IMR-90 (cell line): ENCODE measurements at regions not wholly inside any gene's neighbourhood (a gene's known extent, or its start where the extent isn't known, plus 50 kb on each side); places are given as distances from the start of the nearest gene placed in this dataset.
A peak's percentile ranks its signal among the peaks of the same experiment; 100 is the strongest.

Experiments
- ATAC-seq: fragments of 200-7000 bp; cut with Tn5 transposase; 2 replicates; pipeline ENCODE4 v1.9.1; 2020; ENCODE audit warnings: low read depth, mild to moderate bottlenecking, moderate library complexity
- BruUV-seq: library from RNA; stranded (reverse); fragments of 400-500 nt; replicated peaks from 2 replicates; lab custom pipeline; 2021; lab: Mats Ljungman, UMichigan
- CTCF ChIA-PET: fragments of 300-600 bp; formaldehyde crosslinking; extraction: SDS; loops from one replicate; lab custom pipeline; 2021; ENCODE audit warnings: antibody characterized with exemption; lab: Yijun Ruan, JAX
- POLR2A ChIA-PET: fragments of 300-600 bp; sonication (Branson Sonifier 250); formaldehyde crosslinking; loops from one replicate; lab custom pipeline; 2022; ENCODE audit warnings: antibody characterized with exemption; ENCODE audit not compliant: unreplicated experiment; lab: Charles Lee
- DNase-seq: peaks from one replicate; pipeline ENCODE4 v3.0.0; 2013
- H2AFZ ChIP-seq: replicated peaks from 2 replicates; pipeline ENCODE3; 2013; ENCODE audit warnings: low read length, mild to moderate bottlenecking; ENCODE audit not compliant: poor library complexity
- H2AK5ac ChIP-seq: 2 replicates; pipeline ENCODE4 v1.6.1; 2013; ENCODE audit warnings: low read depth, low read length, inconsistent platforms
- H2AK9ac ChIP-seq: replicated peaks from 2 replicates; pipeline ENCODE3; 2013; ENCODE audit warnings: mild to moderate bottlenecking, low read depth, low read length, moderate library complexity; ENCODE audit not compliant: poor library complexity
- H2BK120ac ChIP-seq: 2 replicates; pipeline ENCODE4 v1.6.1; 2013; ENCODE audit warnings: low read depth, low read length, inconsistent platforms
- H2BK15ac ChIP-seq: 3 replicates; pipeline ENCODE4 v1.6.1; 2013; ENCODE audit warnings: low read depth, low read length, inconsistent platforms
- H2BK20ac ChIP-seq: 2 replicates; pipeline ENCODE4 v1.6.1; 2013; ENCODE audit warnings: low read depth, mild to moderate bottlenecking, inconsistent platforms, low read length, moderate library complexity
- H2BK5ac ChIP-seq: 2 replicates; pipeline ENCODE4 v1.6.1; 2013; ENCODE audit warnings: mild to moderate bottlenecking, low read depth, low read length, inconsistent platforms; ENCODE audit not compliant: poor library complexity, severe bottlenecking
- H3K14ac ChIP-seq: replicated peaks from 2 replicates; pipeline ENCODE4 v1.6.1; 2013; ENCODE audit warnings: low read depth, low read length, inconsistent platforms
- H3K18ac ChIP-seq: 2 replicates; pipeline ENCODE4 v1.6.1; 2013; ENCODE audit warnings: low read depth, low read length, control low read depth
- H3K23ac ChIP-seq: 2 replicates; pipeline ENCODE4 v1.6.1; 2013; ENCODE audit warnings: low read depth, low read length, inconsistent platforms
- H3K27ac ChIP-seq: 2 replicates; pipeline ENCODE4 v1.5.1; 2013; ENCODE audit warnings: mild to moderate bottlenecking, control low read depth, low read length; ENCODE audit not compliant: insufficient read depth
- H3K27me3 ChIP-seq: 2 replicates; pipeline ENCODE4 v1.6.1; 2013; ENCODE audit warnings: low read length; ENCODE audit not compliant: control insufficient read depth, insufficient read depth
- H3K36me3 ChIP-seq: 2 replicates; pipeline ENCODE4 v1.6.1; 2013; ENCODE audit warnings: low read length, mixed read lengths; ENCODE audit not compliant: control insufficient read depth, insufficient read depth
- H3K4ac ChIP-seq: 2 replicates; pipeline ENCODE4 v1.6.1; 2013; ENCODE audit warnings: low read depth, low read length, inconsistent platforms
- H3K4me1 ChIP-seq: 2 replicates; pipeline ENCODE4 v1.6.1; 2013; ENCODE audit warnings: low read length, mixed read lengths; ENCODE audit not compliant: control insufficient read depth, insufficient read depth
- H3K4me2 ChIP-seq: 2 replicates; pipeline ENCODE4 v1.6.1; 2013; ENCODE audit warnings: low read depth, mild to moderate bottlenecking, control low read depth, low read length, moderate library complexity
- H3K4me3 ChIP-seq: 2 replicates; pipeline ENCODE4 v1.5.1; 2013; ENCODE audit warnings: low read depth, mild to moderate bottlenecking, control low read depth, low read length, moderate library complexity; ENCODE audit not compliant: insufficient read depth
- H3K56ac ChIP-seq: 2 replicates; pipeline ENCODE4 v1.6.1; 2013; ENCODE audit warnings: low read length, inconsistent platforms; ENCODE audit not compliant: insufficient read depth; ENCODE audit errors: extremely low read depth
- H3K79me1 ChIP-seq, 2 experiments: 2 replicates each; pipeline ENCODE4 v1.6.1; 2013; ENCODE audit warnings: low read length in 2 of 2, inconsistent platforms in 1 of 2, low read depth in 1 of 2
- H3K9ac ChIP-seq: 2 replicates; pipeline ENCODE4 v1.6.1; 2013; ENCODE audit warnings: low read depth, low read length, control low read depth
- H3K9me1 ChIP-seq: 2 replicates; pipeline ENCODE4 v1.6.1; 2013; ENCODE audit warnings: low read length, inconsistent platforms; ENCODE audit not compliant: insufficient read depth
- H3K9me3 ChIP-seq: 2 replicates; pipeline ENCODE4 v1.6.1; 2013; ENCODE audit warnings: low read length; ENCODE audit not compliant: control insufficient read depth, insufficient read depth
- H4K20me1 ChIP-seq: 2 replicates; pipeline ENCODE4 v1.6.1; 2013; ENCODE audit warnings: low read length, inconsistent platforms; ENCODE audit not compliant: insufficient read depth
- H4K5ac ChIP-seq: 2 replicates; pipeline ENCODE4 v1.6.1; 2013; ENCODE audit warnings: mild to moderate bottlenecking, low read depth, low read length, control low read depth
- H4K8ac ChIP-seq, 2 experiments: 2 replicates each; pipeline ENCODE4 v1.6.1; 2013; ENCODE audit warnings: low read depth in 2 of 2, low read length in 2 of 2, control low read depth in 1 of 2, inconsistent platforms in 1 of 2
- H4K91ac ChIP-seq: 2 replicates; pipeline ENCODE4 v1.6.1; 2013; ENCODE audit warnings: low read depth, low read length, inconsistent platforms; ENCODE audit not compliant: insufficient read depth
- BHLHE40 ChIP-seq: fragments of 150-350 bp; IDR thresholded peaks from 2 replicates; pipeline ENCODE4 v1.6.1; 2016; ENCODE audit warnings: mild to moderate bottlenecking, low read depth, low read length
- FOS ChIP-seq: fragments of 150-350 bp; IDR thresholded peaks from 2 replicates; pipeline ENCODE4 v1.6.1; 2016; ENCODE audit warnings: low read depth, low read length
- MAZ ChIP-seq: IDR thresholded peaks from 2 replicates; pipeline ENCODE4 v1.6.1; 2012; ENCODE audit warnings: low read depth, mild to moderate bottlenecking, low read length, improper control_type of control experiment, moderate library complexity, borderline replicate concordance
- POLR2A ChIP-seq: IDR thresholded peaks from 2 replicates; pipeline ENCODE4 v1.6.1; 2012; ENCODE audit warnings: mild to moderate bottlenecking, low read depth, low read length
- RAD21 ChIP-seq: IDR thresholded peaks from 2 replicates; pipeline ENCODE4 v1.6.1; 2012; ENCODE audit warnings: low read length, improper control_type of control experiment
- RFX5 ChIP-seq: IDR thresholded peaks from 2 replicates; pipeline ENCODE4 v1.8.0; 2012; ENCODE audit warnings: low read depth, mild to moderate bottlenecking, low read length, moderate library complexity
- SMC3 ChIP-seq: fragments of 150-350 bp; IDR thresholded peaks from 2 replicates; pipeline ENCODE4 v1.6.1; 2016; ENCODE audit warnings: low read depth, mild to moderate bottlenecking, antibody characterized with exemption, low read length, moderate library complexity
- WGBS, 2 experiments: methylation state at CpG; one replicate each; pipeline versions ENCODE4 v1.1.5 to v1.1.7; 2013; ENCODE audit warnings: missing lambda C conversion rate in 2 of 2; ENCODE audit not compliant: insufficient read length in 1 of 2; ENCODE audit errors: extremely low coverage in 2 of 2; 5-methylcytosine and 5-hydroxymethylcytosine counted together
- dilution Hi-C: fragments of 300-500 bp; cut with HindIII; formaldehyde crosslinking; loops from one replicate; pipeline ENCODE4 v1.14.3; 2018; ENCODE audit warnings: low sequenced_read_pairs; ENCODE audit not compliant: unreplicated experiment
- in situ Hi-C: fragments of 300-500 bp; cut with MboI; formaldehyde crosslinking; loops from 3 replicates; pipeline ENCODE4 v1.14.3; 2019; ENCODE audit warnings: low sequenced_read_pairs, inconsistent platforms, mixed read lengths
- intact Hi-C: fragments of 100-400 bp; cut with micrococcal nuclease; formaldehyde crosslinking; loops from 2 replicates; pipeline ENCODE4 v1.10.0; 2022
- TF ChIP-seq, protein P1 (sequence below): fragments of 150-350 bp; IDR thresholded peaks from 2 replicates; pipeline ENCODE4 v1.6.1; 2017; ENCODE audit warnings: mild to moderate bottlenecking, antibody characterized with exemption, low read length, low read depth

- no peak overlapping the region for H3K9ac ChIP-seq
- H3K14ac ChIP-seq, result no peak overlapping the region
- H3K9me3 ChIP-seq, result peaks cover 3% of the 10 kb centered on the region; the same call in 1 of the 2 replicates
- ATAC-seq (no peak), DNase-seq (no peak)
- no peak overlapping the region for H2BK120ac ChIP-seq
- no peak overlapping the region for H3K56ac ChIP-seq
- no peaks in the 10 kb centered on the region for H3K4me1 ChIP-seq
- ChIA-PET CTCF (no interaction called here), POLR2A (no interaction called here)
- H4K20me1 ChIP-seq, result no peaks in the 10 kb centered on the region
- no peak overlapping the region for H3K18ac ChIP-seq
- no peak overlapping the region for H2AFZ ChIP-seq
- no peaks in the 10 kb centered on the region for H3K27me3 ChIP-seq
- no peak overlapping the region for H4K8ac ChIP-seq
- BruUV-seq, result no TSS peak
- H3K4ac ChIP-seq, result no peak overlapping the region
- no peaks in the 10 kb centered on the region for H3K36me3 ChIP-seq
- in situ Hi-C loops (no loop called here), intact Hi-C loops (no loop called here), dilution Hi-C loops (no loop called here)
- H2BK5ac ChIP-seq, result no peak overlapping the region
- no peak overlapping the region for H4K91ac ChIP-seq
- H2BK20ac ChIP-seq, result no peak overlapping the region
- no peaks in the 10 kb centered on the region for H3K9me1 ChIP-seq
- no peak overlapping the region for H4K5ac ChIP-seq
- no peak for TF ChIP-seq RFX5
- TF ChIP-seq MAZ, result no peak
- TF ChIP-seq, protein P1, sequence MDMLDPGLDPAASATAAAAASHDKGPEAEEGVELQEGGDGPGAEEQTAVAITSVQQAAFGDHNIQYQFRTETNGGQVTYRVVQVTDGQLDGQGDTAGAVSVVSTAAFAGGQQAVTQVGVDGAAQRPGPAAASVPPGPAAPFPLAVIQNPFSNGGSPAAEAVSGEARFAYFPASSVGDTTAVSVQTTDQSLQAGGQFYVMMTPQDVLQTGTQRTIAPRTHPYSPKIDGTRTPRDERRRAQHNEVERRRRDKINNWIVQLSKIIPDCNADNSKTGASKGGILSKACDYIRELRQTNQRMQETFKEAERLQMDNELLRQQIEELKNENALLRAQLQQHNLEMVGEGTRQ, result no peak
- no peak for TF ChIP-seq SMC3
- no peak for TF ChIP-seq BHLHE40
- TF ChIP-seq FOS, result peak; percentile 27; the same call in 1 of the 2 replicates
- no peak for TF ChIP-seq RAD21
- no peak for TF ChIP-seq POLR2A
- no peak overlapping the region for H2AK9ac ChIP-seq
- H2BK15ac ChIP-seq, result no peak overlapping the region
- no peak overlapping the region for H3K27ac ChIP-seq
- no peak overlapping the region for H3K4me3 ChIP-seq
- WGBS, 2 experiments, result no CpG with 5 or more reads among the region's 1 CpG
- no peak overlapping the region for H2AK5ac ChIP-seq
- H3K79me1 ChIP-seq, result no peaks in the 10 kb centered on the region
- no peak overlapping the region for H3K4me2 ChIP-seq
- H3K23ac ChIP-seq, result no peak overlapping the region
These were observed 562.1 kb downstream of the IGSF11 start for GRCh38 chr3:118472586-118472985.
